ENCODE measurements at regions not wholly inside any gene's neighbourhood (a gene's known extent, or its start where the extent isn't known, plus 50 kb on each side); places are given as distances from the start of the nearest gene placed in this dataset.

DNA sequence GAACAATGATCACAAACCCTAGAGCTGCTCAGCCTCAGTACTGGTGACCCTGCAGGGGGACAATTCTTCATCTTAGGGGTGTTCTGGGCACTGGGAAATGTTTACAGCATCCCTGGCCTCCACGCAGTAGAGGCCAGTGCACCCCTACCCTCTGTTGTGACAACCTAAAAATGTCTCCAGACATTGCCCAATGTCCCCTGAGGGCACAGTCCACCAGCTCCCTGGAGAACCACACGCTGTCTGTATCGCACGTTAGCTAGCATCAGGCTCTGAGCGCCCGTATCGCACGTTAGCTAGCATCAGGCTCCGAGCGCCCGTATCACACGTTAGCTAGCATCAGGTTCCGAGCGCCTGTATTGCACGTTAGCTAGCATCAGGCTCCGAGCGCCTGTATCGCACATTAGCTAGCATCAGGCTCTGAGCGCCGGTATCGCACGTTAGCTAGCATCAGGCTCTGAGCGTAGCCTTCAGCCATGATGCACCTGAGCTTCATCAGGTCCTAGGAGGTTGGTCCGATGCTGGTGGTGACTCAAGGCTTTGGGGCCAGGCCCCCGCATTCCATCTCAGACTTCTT lies 111.1 kb upstream of the ANO1 start:
- no peak for TF ChIP-seq CTCF (IDR thresholded peaks at IDR 0.05)
- no peak for TF ChIP-seq POLR2A (IDR thresholded peaks at IDR 0.05)

Measured in sigmoid colon (tissue), 3 donors.